Body of pancreas (tissue), 4 donors: ENCODE measurements at regions not wholly inside any gene's neighbourhood (a gene's known extent, or its start where the extent isn't known, plus 50 kb on each side); places are given as distances from the start of the nearest gene placed in this dataset.

Experiments
- ATAC-seq: fragments of 150-250 bp; one replicate; pipeline ENCODE4 v1.9.1; 2016
- DNase-seq, 4 donors: peaks; one replicate each; pipeline ENCODE4 v3.0.0-alpha.2; 2019
- H3K27ac ChIP-seq, 4 donors: fragments of 200-600 bp; sonication (generic); 1 replicate in 3 of 4; 2 replicates in 1 of 4; pipeline versions ENCODE4 v1.5.1 to v1.6.1; 2016 to 2019; ENCODE audit warnings: mild to moderate bottlenecking in 1 of 4, mixed read lengths in 1 of 4, moderate library complexity in 1 of 4
- H3K27me3 ChIP-seq, 2 donors: fragments of 200-600 bp; sonication (generic); one replicate each; pipeline ENCODE4 v1.6.0; 2016; ENCODE audit warnings: mild to moderate bottlenecking in 1 of 2
- H3K36me3 ChIP-seq, 2 donors: fragments of 200-600 bp; sonication (generic); replicated peaks in 1 of 2; 2 replicates each; pipeline ENCODE4 v1.5.1; 2016; ENCODE audit warnings: low read depth in 2 of 2; ENCODE audit not compliant: insufficient read depth in 1 of 2
- H3K4me1 ChIP-seq: fragments of 200-600 bp; sonication (generic); one replicate; pipeline ENCODE4 v1.6.0; 2016
- H3K4me3 ChIP-seq, 2 donors: fragments of 200-600 bp; sonication (generic); 1 replicate in 1 of 2; 2 replicates in 1 of 2; pipeline ENCODE4 v1.5.1; 2016 to 2019
- H3K9me3 ChIP-seq, 3 donors: fragments of 200-600 bp; sonication (generic); 1 replicate in 2 of 3; 2 replicates in 1 of 3; pipeline ENCODE4 v1.5.1; 2016
- CTCF ChIP-seq, 7 experiments: fragments of 450-650 bp in 4 of 7; fragments of 200-600 bp in 3 of 7; sonication (generic) in 3 of 7; IDR thresholded peaks; one replicate each; pipeline ENCODE4 v1.5.1; 2016 to 2019; ENCODE audit warnings: antibody characterized with exemption in 7 of 7
- POLR2A ChIP-seq, 3 donors: fragments of 450-650 bp; IDR thresholded peaks; one replicate each; pipeline ENCODE4 v1.6.1; 2016; ENCODE audit warnings: antibody characterized with exemption in 3 of 3, mild to moderate bottlenecking in 2 of 3
- WGBS, 2 donors: methylation state at CpG; one replicate each; pipeline ENCODE4 v1.1.5; 2017; 5-methylcytosine and 5-hydroxymethylcytosine counted together
- intact Hi-C: fragments of 100-400 bp; cut with DNase I; formaldehyde crosslinking; loops from one replicate; pipeline ENCODE4 v1.15.1; 2023

GRCh38 chr12:94849411-94849976 lies 154.0 kb downstream of the NDUFA12 start:
- H3K4me1 ChIP-seq: no peaks in the 10 kb centered on the region
- WGBS, 2 donors: 59 to 65% methylated on average over 5 of the region's 5 CpGs
- no peak overlapping the region for H3K27ac ChIP-seq
- no peaks in the 10 kb centered on the region for H3K36me3 ChIP-seq
- ATAC-seq: no peak
- no peaks in the 10 kb centered on the region for H3K27me3 ChIP-seq
- DNase-seq: no peak
- intact Hi-C loops: no loop called here
- no peaks in the 10 kb centered on the region for H3K9me3 ChIP-seq
- TF ChIP-seq CTCF (IDR thresholded peaks at IDR 0.05): no peak
- TF ChIP-seq POLR2A (IDR thresholded peaks at IDR 0.05): no peak
- no peak overlapping the region for H3K4me3 ChIP-seq

- no peaks in the 10 kb centered on the region for H3K4me1 ChIP-seq
- no peak for ATAC-seq
- no peaks in the 10 kb centered on the region for H3K36me3 ChIP-seq
- H3K9me3 ChIP-seq: no peaks in the 10 kb centered on the region
- intact Hi-C loops: no loop called here
- DNase-seq: no peak
- no peaks in the 10 kb centered on the region for H3K27me3 ChIP-seq
- no peak overlapping the region for H3K27ac ChIP-seq
- no peak overlapping the region for H3K4me3 ChIP-seq
- TF ChIP-seq POLR2A (IDR thresholded peaks at IDR 0.05): no peak
- TF ChIP-seq CTCF (IDR thresholded peaks at IDR 0.05): no peak
- 67 to 88% methylated on average over 3 of the region's 4 CpGs for WGBS, 2 donors
Observed at GRCh38 chr12:94848966-94849365, 154.5 kb downstream of the NDUFA12 start.

- ATAC-seq: no peak
Observed at GRCh38 chr12:94845110-94845509, 158.4 kb downstream of the NDUFA12 start.

GRCh38 chr12:94844452-94844851 lies 159.0 kb downstream of the NDUFA12 start:
- 81% methylated on average over 3 of the region's 3 CpGs; no CpG with 5 or more reads in 1 of the 2 donors for WGBS, 2 donors
- Histone ChIP-seq H3K27me3 (no peaks in the 10 kb centered on the region), H3K4me3 (no peak overlapping the region), H3K36me3 (no peaks in the 10 kb centered on the region), H3K9me3 (no peaks in the 10 kb centered on the region), H3K4me1 (no peaks in the 10 kb centered on the region), H3K27ac (no peak overlapping the region)
- TF ChIP-seq POLR2A (IDR thresholded peaks at IDR 0.05) (no peak), CTCF (IDR thresholded peaks at IDR 0.05) (no peak)
- ATAC-seq (no peak), DNase-seq (no peak)
- intact Hi-C loops: no loop called here

More at GRCh38 chr12:94845110-94845509, 158.4 kb downstream of the NDUFA12 start:
- no peak overlapping the region for H3K4me3 ChIP-seq
- intact Hi-C loops: no loop called here
- WGBS, 2 donors: 75 to 77% methylated on average over 8 of the region's 8 CpGs
- H3K9me3 ChIP-seq: no peaks in the 10 kb centered on the region
- TF ChIP-seq CTCF (IDR thresholded peaks at IDR 0.05) (no peak), POLR2A (IDR thresholded peaks at IDR 0.05) (no peak)
- H3K36me3 ChIP-seq: no peaks in the 10 kb centered on the region
- no peak overlapping the region for H3K27ac ChIP-seq
- no peak for DNase-seq
- H3K27me3 ChIP-seq: no peaks in the 10 kb centered on the region
- no peaks in the 10 kb centered on the region for H3K4me1 ChIP-seq

- no peak for DNase-seq
- 51 to 56% methylated on average over 5 of the region's 5 CpGs for WGBS, 2 donors
- no peak overlapping the region for H3K4me3 ChIP-seq
- ATAC-seq: no peak
- no peak for TF ChIP-seq POLR2A (IDR thresholded peaks at IDR 0.05)
- TF ChIP-seq CTCF (IDR thresholded peaks at IDR 0.05): no peak
- H3K27me3 ChIP-seq: no peaks in the 10 kb centered on the region
- H3K36me3 ChIP-seq: no peaks in the 10 kb centered on the region
- H3K9me3 ChIP-seq: no peaks in the 10 kb centered on the region
- H3K27ac ChIP-seq: no peak overlapping the region
- intact Hi-C loops: no loop called here
- H3K4me1 ChIP-seq: no peaks in the 10 kb centered on the region
Observed at GRCh38 chr12:94841904-94842610, 161.4 kb downstream of the NDUFA12 start.
